ENCODE measurements at regions not wholly inside any gene's neighbourhood (a gene's known extent, or its start where the extent isn't known, plus 50 kb on each side); places are given as distances from the start of the nearest gene placed in this dataset.
"Not testable (repeated sequence)": the region's sequence is repeated elsewhere in the genome, so short reads cannot be mapped to it uniquely, and the experiment has no call there.

GRCh38 chr14:34170882-34171281 lies 220.0 kb upstream of the EGLN3 start:
- no peak for DNase-seq

GRCh38 chr14:34169561-34169960 lies 218.7 kb upstream of the EGLN3 start:
- DNase-seq, result no peak

DNA sequence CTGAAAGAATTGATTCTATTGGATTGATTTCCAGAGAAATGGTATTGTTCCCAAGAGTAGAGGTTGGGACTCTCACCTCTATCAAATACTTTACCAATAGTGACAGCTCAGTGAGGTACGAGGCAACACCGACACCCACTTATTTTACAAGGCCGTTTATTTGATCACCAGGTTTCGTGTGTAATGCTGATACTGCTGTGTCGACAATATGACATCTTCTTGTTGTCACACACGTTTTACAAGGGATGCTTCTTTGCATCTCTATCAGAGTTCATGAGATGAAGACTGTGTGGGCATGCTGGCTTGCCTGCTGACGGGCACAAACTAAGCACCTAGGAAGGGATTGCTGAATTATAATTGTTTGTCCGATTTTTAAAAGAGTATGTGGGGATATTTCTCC lies 217.8 kb upstream of the EGLN3 start:
- DNase-seq, result no peak

- DNase-seq, result no peak
These were observed 215.0 kb upstream of the EGLN3 start for GRCh38 chr14:34165847-34166350.

GRCh38 chr14:34164162-34164864 lies 213.4 kb upstream of the EGLN3 start:
- no peak for DNase-seq

- no peak for DNase-seq
These were observed 210.6 kb upstream of the EGLN3 start for GRCh38 chr14:34161351-34162082.

DNA sequence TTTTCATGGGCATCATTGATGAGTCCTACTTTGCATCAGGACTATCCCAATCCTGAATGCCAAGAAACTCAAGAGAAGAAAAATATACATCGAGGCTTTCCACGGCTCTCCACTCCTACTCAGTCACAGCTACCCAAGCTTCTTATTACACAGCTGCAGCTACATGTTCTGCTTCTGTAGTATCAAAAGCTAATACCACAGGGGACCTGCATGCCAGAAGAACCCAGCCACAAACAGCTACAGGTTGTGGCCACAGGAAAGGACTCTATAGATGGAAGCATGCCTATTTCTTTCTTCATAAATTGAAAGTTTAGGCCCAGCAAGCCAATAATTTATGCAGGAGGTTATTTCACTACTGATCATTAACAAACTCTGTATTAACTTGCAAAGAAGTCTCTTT lies 209.7 kb upstream of the EGLN3 start:
- no peak for DNase-seq

DNA sequence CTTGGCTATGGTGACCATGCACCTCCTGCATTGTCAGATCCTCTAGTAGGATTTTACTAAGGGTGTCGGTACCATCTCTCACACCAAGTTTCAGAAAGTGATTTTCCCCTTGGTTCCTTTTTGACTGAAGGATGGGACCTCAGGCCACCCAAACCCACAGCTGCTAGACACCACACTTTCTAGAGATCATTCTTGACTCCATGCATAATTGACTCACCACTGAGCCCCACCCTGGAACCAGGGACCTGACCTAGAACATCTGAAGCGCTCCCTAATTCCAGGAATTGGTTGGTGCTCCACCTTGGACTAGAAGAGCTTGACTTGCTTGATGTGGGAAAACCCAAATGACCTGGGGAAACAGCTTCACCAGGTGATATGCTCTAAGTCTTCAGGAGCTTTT lies 206.8 kb upstream of the EGLN3 start:
- DNase-seq, result no peak

DNA sequence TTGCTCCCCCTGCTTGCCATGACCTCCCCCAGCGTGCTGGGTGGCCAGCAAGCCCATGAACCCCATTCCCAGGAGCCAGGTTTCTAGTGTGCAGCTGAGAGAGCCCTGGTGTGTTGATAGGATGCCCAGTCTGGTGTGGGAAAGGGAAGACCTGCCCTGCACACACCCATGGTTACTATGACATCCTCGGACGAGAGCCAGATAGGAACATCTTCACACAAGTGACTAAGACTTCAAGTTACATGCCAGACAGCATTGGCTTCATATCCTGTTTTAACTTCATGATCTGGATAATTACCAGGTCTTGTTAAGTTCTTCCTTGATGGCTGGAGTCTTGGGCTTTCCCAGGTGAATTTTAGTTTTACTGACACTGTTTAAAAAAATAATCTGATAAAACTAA lies 196.6 kb upstream of the EGLN3 start:
- no peak for DNase-seq

- DNase-seq, result not testable (repeated sequence)
These were observed 189.3 kb upstream of the EGLN3 start for GRCh38 chr14:34140127-34140526.

- not testable (repeated sequence) for DNase-seq
These were observed 188.6 kb upstream of the EGLN3 start for GRCh38 chr14:34139160-34140121.

DNA sequence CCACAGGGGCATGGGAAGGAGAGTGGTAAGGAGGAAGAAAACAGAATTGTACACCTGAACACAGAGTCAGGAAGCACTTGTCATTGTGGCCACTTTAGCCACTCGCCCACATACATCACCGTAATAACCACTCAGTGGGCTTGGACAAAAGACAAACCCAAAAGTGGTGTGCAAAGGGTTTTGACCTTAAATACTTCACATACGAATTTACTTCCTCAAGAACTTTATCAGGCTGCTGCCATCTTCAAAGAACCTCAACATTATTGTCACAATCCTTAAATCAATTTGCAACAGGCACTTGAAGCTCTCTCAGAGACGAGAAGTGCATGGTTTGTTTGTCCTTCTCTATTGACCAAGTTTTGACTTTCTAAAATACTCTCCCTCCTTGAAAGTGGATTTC lies 187.3 kb upstream of the EGLN3 start:
- no peak for DNase-seq

- no peak for DNase-seq
These were observed 186.3 kb upstream of the EGLN3 start for GRCh38 chr14:34137001-34137745.

DNA sequence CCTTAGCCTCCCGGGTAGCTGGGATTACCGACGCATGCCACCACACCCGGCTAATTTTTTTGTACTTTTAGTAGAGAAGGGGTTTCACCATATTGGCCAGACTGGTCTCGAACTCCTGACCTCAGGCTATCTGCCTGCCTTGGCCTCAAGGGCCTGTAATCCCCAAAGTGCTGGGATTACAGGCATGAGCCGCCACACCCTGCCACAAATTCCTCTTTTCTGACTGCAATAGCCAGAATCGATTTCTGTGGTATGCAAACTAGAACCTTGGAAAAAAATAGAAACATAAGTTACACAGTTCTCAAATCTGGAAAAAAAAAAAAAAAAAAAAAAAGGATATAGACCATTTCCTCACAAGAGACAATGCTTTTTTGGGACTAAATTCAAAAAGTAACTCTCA lies 184.6 kb upstream of the EGLN3 start:
- DNase-seq, result no peak

GRCh38 chr14:34134484-34134883 lies 183.6 kb upstream of the EGLN3 start:
- DNase-seq, result no peak

DNA sequence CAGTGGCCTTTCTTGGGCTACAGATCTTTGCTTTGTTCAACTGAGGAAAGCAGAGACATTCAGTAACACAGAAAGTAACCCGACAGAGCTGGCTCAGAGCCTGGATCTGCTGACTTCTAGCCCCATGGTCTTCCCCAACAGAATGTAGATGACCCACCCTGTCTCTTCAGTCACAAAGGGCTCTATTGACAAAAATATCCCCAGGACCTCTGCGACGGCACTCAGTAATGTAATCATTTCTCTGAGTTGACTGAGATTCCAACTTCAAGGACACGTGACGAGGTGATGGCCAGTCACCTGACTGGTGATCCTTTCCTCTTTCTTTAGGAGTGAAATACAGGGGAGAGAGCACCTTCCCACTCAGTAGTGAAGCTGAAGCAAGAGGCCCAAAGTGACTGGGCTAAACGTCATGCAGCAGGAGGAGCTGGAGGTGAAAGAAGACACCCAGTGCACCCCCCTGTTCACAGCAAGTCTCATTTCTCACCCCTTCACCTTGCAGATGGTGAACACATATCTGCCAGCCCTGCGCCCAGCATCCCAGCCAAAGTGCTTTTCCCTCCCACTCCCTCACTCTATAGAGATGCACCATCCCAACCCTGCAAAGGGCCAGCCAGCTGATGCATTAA lies 179.2 kb upstream of the EGLN3 start:
- DNase-seq, result no peak

DNA sequence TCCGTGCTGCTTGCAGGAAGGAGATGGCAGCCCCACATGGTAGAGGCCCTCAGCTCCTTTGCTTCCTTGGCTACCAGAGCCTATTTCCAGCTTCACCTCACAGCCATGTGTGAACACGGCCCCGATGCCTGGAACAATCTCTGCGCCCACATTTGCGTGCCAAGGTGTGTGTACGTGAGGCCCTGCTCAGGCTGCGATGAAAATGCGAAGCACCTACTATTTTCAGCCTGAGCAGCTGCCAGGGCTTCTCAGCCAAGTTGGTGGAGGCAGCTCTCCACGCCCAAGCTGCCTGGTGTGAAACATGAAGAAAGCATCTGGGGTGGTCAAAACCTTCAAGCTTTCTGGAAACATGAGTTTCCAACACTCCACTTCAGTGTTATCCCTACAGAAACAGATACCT lies 177.8 kb upstream of the EGLN3 start:
- DNase-seq, result no peak

- DNase-seq, result no peak
These were observed 175.7 kb upstream of the EGLN3 start for GRCh38 chr14:34126586-34126985.

GRCh38 chr14:34124585-34124984 lies 173.7 kb upstream of the EGLN3 start:
- no peak for DNase-seq

GRCh38 chr14:34122650-34123049 lies 171.8 kb upstream of the EGLN3 start:
- no peak for DNase-seq

GRCh38 chr14:34122081-34122480 lies 171.2 kb upstream of the EGLN3 start:
- DNase-seq, result no peak

Data from activated CD8-positive, alpha-beta memory T cell treated with anti-CD3 and anti-CD28 coated beads, Interleukin-2, amount 50 U/mL, for 4 hours (primary cell).